H9 (cell line): ENCODE measurements at regions not wholly inside any gene's neighbourhood (a gene's known extent, or its start where the extent isn't known, plus 50 kb on each side); places are given as distances from the start of the nearest gene placed in this dataset.

Experiments used
- DNase-seq: peaks from one replicate; pipeline ENCODE4 v3.0.0-alpha.2; 2017
- H2AFZ ChIP-seq: one replicate; pipeline ENCODE4 v1.6.1; 2013; ENCODE audit warnings: mild to moderate bottlenecking, low read length, control low read depth, moderate library complexity
- H2AK5ac ChIP-seq: 2 replicates; pipeline ENCODE4 v1.6.1; 2013; ENCODE audit warnings: low read length, control low read depth, mixed read lengths; ENCODE audit not compliant: insufficient read length
- H2BK120ac ChIP-seq: one replicate; pipeline ENCODE4 v1.6.1; 2013; ENCODE audit warnings: low read depth, mild to moderate bottlenecking, low read length, control low read depth, inconsistent platforms; ENCODE audit not compliant: poor library complexity, severe bottlenecking
- H2BK12ac ChIP-seq: 2 replicates; pipeline ENCODE4 v1.6.1; 2013; ENCODE audit warnings: low read length, control low read depth, mixed read lengths, low read depth; ENCODE audit not compliant: insufficient read length
- H2BK15ac ChIP-seq: 2 replicates; pipeline ENCODE4 v1.6.1; 2013; ENCODE audit warnings: low read depth, low read length, control low read depth
- H2BK20ac ChIP-seq: one replicate; pipeline ENCODE4 v1.6.1; 2013; ENCODE audit warnings: low read depth, mild to moderate bottlenecking, low read length, control low read depth, inconsistent platforms; ENCODE audit not compliant: poor library complexity, severe bottlenecking
- H2BK5ac ChIP-seq: 2 replicates; pipeline ENCODE4 v1.6.1; 2013; ENCODE audit warnings: low read length, control low read depth, mixed read lengths; ENCODE audit not compliant: insufficient read length
- H3K14ac ChIP-seq: 2 replicates; pipeline ENCODE4 v1.6.1; 2013; ENCODE audit warnings: low read length, control low read depth; ENCODE audit not compliant: insufficient read depth
- H3K18ac ChIP-seq: 2 replicates; pipeline ENCODE4 v1.6.1; 2013; ENCODE audit warnings: low read depth, mild to moderate bottlenecking, mixed read lengths, low read length, control low read depth; ENCODE audit not compliant: insufficient read length
- H3K23ac ChIP-seq: 2 replicates; pipeline ENCODE4 v1.6.1; 2013; ENCODE audit warnings: low read length, control low read depth, mixed read lengths, low read depth; ENCODE audit not compliant: insufficient read length
- H3K23me2 ChIP-seq: 2 replicates; pipeline ENCODE4 v1.6.1; 2013; ENCODE audit warnings: low read depth, mild to moderate bottlenecking, mixed read lengths, low read length, control low read depth; ENCODE audit not compliant: insufficient read length, poor library complexity, severe bottlenecking
- H3K27ac ChIP-seq: 2 replicates; pipeline ENCODE4 v1.5.1; 2013; ENCODE audit warnings: low read length, control low read depth, mixed read lengths, low read depth; ENCODE audit not compliant: insufficient read length
- H3K27me3 ChIP-seq: 2 replicates; pipeline ENCODE4 v1.6.1; 2013; ENCODE audit warnings: low read length, control low read depth, inconsistent platforms; ENCODE audit not compliant: insufficient read depth
- H3K4ac ChIP-seq: 2 replicates; pipeline ENCODE4 v1.6.1; 2013; ENCODE audit warnings: low read depth, mild to moderate bottlenecking, control low read depth, inconsistent platforms, low read length, moderate library complexity
- H3K4me1 ChIP-seq: 2 replicates; pipeline ENCODE4 v1.6.1; 2013; ENCODE audit warnings: low read length, control low read depth, inconsistent platforms; ENCODE audit not compliant: insufficient read depth
- H3K4me2 ChIP-seq: 2 replicates; pipeline ENCODE4 v1.6.1; 2013; ENCODE audit warnings: low read length, control low read depth, mixed read lengths; ENCODE audit not compliant: insufficient read length, insufficient read depth
- H3K56ac ChIP-seq: 2 replicates; pipeline ENCODE4 v1.6.1; 2013; ENCODE audit warnings: low read depth, mild to moderate bottlenecking, mixed read lengths, low read length, control low read depth; ENCODE audit not compliant: insufficient read length
- H3K79me1 ChIP-seq: 2 replicates; pipeline ENCODE4 v1.6.1; 2013; ENCODE audit warnings: low read depth, mild to moderate bottlenecking, moderate library complexity, low read length, control low read depth, inconsistent platforms; ENCODE audit not compliant: insufficient read depth, poor library complexity, severe bottlenecking
- H3K79me2 ChIP-seq: 2 replicates; pipeline ENCODE4 v1.6.1; 2013; ENCODE audit warnings: low read length, control low read depth, inconsistent platforms; ENCODE audit not compliant: insufficient read depth
- H3K9ac ChIP-seq: 2 replicates; pipeline ENCODE4 v1.6.1; 2013; ENCODE audit warnings: low read length, control low read depth, mixed read lengths; ENCODE audit not compliant: insufficient read length; ENCODE audit errors: extremely low read depth
- H3K9me3 ChIP-seq: one replicate; pipeline ENCODE4 v1.6.1; 2013; ENCODE audit warnings: low read depth, low read length, inconsistent platforms; ENCODE audit not compliant: control insufficient read depth
- H3T11ph ChIP-seq: one replicate; pipeline ENCODE4 v1.6.1; 2013; ENCODE audit warnings: mild to moderate bottlenecking, low read length, control low read depth, inconsistent platforms
- H4K20me1 ChIP-seq: one replicate; pipeline ENCODE4 v1.6.1; 2013; ENCODE audit not compliant: control insufficient read depth, insufficient read length, insufficient read depth
- H4K5ac ChIP-seq: 2 replicates; pipeline ENCODE4 v1.6.1; 2013; ENCODE audit warnings: low read depth, mild to moderate bottlenecking, mixed read lengths, low read length, control low read depth; ENCODE audit not compliant: insufficient read length
- H4K8ac ChIP-seq: replicated peaks from 2 replicates; pipeline ENCODE4 v1.6.1; 2013; ENCODE audit warnings: low read length, control low read depth, mixed read lengths, low read depth; ENCODE audit not compliant: insufficient read length
- H4K91ac ChIP-seq: 2 replicates; pipeline ENCODE4 v1.6.1; 2013; ENCODE audit warnings: low read depth, mild to moderate bottlenecking, moderate library complexity, mixed read lengths, low read length, control low read depth; ENCODE audit not compliant: insufficient read length
- H3K27ac Mint-ChIP-seq, 3 experiments: 2 replicates in 2 of 3; 3 replicates in 1 of 3; pipeline ENCODE4 v1.8.0; 2020 to 2021; ENCODE audit warnings: mixed read lengths in 3 of 3, mild to moderate bottlenecking in 1 of 3, moderate library complexity in 1 of 3
- H3K27me3 Mint-ChIP-seq: 2 replicates; pipeline ENCODE4 v1.8.0; 2021; ENCODE audit warnings: low read depth, mild to moderate bottlenecking, moderate library complexity, mixed read lengths
- H3K36me3 Mint-ChIP-seq, 3 experiments: 2 replicates in 2 of 3; 3 replicates in 1 of 3; pipeline ENCODE4 v1.8.0; 2020 to 2021; ENCODE audit warnings: low read depth in 3 of 3, mixed read lengths in 3 of 3; ENCODE audit not compliant: insufficient read depth in 1 of 3
- H3K4me1 Mint-ChIP-seq, 2 experiments: 2 replicates each; pipeline ENCODE4 v1.8.0; 2020; ENCODE audit warnings: mixed read lengths in 2 of 2
- H3K4me3 Mint-ChIP-seq, 2 experiments: 2 replicates in 1 of 2; 3 replicates in 1 of 2; pipeline ENCODE4 v1.8.0; 2020 to 2021; ENCODE audit warnings: mild to moderate bottlenecking in 2 of 2, mixed read lengths in 2 of 2, moderate library complexity in 1 of 2
- H3K9me3 Mint-ChIP-seq, 2 experiments: 2 replicates in 1 of 2; 3 replicates in 1 of 2; pipeline ENCODE4 v1.8.0; 2020; ENCODE audit warnings: mild to moderate bottlenecking in 2 of 2, mixed read lengths in 2 of 2, moderate library complexity in 1 of 2
- WGBS: extraction: QIAGEN DNeasy Blood & Tissue Kit; methylation state at CpG from one replicate; pipeline ENCODE4 v1.1.7; 2013; ENCODE audit warnings: missing lambda C conversion rate, low lambda C conversion rate, mixed read lengths; ENCODE audit not compliant: insufficient read length; ENCODE audit errors: extremely low coverage; 5-methylcytosine and 5-hydroxymethylcytosine counted together
- TF ChIP-seq, protein P1 (sequence below): fragments of 200-600 bp; sonication (generic); conservative IDR thresholded peaks from 3 replicates; pipeline ENCODE4 v1.8.0; 2021; ENCODE audit warnings: antibody characterized with exemption, mild to moderate bottlenecking

DNA sequence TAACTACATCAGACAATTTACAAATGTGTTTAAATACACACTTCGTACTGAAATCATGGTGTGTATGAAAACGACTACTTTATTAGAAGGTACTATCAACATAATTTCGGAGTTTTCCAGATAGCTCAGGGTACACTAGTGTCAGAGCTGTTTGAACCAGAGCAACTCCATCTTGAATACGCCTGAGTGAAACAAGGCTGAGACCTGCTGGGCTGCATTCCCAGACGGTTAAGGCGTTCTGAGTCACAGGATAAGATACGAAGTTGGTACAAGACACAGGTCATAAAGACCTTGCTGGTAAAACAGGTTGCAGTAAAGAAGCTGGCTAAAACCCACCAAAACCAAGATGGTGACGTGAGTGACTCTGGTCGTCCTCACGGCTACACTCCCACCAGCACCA, 167.6 kb downstream of the THBS2 start:
- Histone ChIP-seq H3K27ac (no peak overlapping the region), H3K9ac (no peak overlapping the region), H4K20me1 (no peaks in the 10 kb centered on the region), H3K4me2 (no peak overlapping the region), H3K23ac (no peak overlapping the region), H3T11ph (no peak overlapping the region), H3K18ac (no peak overlapping the region), H3K27me3 (no peaks in the 10 kb centered on the region), H2BK12ac (no peak overlapping the region), H4K5ac (no peak overlapping the region), H2AFZ (no peak overlapping the region), H2BK120ac (no peak overlapping the region), H3K23me2 (no peaks in the 10 kb centered on the region), H4K91ac (no peak overlapping the region), H3K79me2 (no peaks in the 10 kb centered on the region), H2BK20ac (no peak overlapping the region), H2AK5ac (no peak overlapping the region), H3K56ac (no peak overlapping the region), H3K9me3 (peaks cover 8% of the 10 kb centered on the region), H4K8ac (no peak overlapping the region), H2BK5ac (no peak overlapping the region), H2BK15ac (no peak overlapping the region), H3K14ac (no peak overlapping the region), H3K4ac (no peak overlapping the region), H3K79me1 (no peaks in the 10 kb centered on the region), H3K4me1 (no peaks in the 10 kb centered on the region)
- no peak for DNase-seq
- H3K36me3 Mint-ChIP-seq = peaks cover 14 to 21% (median 18%) of the 10 kb centered on the region in 3 experiments
- peaks cover 8 to 12% of the 10 kb centered on the region in 2 experiments for H3K4me1 Mint-ChIP-seq
- H3K27ac Mint-ChIP-seq = no peak overlapping the region
- no CpG with 5 or more reads among the region's 10 CpGs for WGBS
- H3K27me3 Mint-ChIP-seq = no peaks in the 10 kb centered on the region
- TF ChIP-seq, protein P1, sequence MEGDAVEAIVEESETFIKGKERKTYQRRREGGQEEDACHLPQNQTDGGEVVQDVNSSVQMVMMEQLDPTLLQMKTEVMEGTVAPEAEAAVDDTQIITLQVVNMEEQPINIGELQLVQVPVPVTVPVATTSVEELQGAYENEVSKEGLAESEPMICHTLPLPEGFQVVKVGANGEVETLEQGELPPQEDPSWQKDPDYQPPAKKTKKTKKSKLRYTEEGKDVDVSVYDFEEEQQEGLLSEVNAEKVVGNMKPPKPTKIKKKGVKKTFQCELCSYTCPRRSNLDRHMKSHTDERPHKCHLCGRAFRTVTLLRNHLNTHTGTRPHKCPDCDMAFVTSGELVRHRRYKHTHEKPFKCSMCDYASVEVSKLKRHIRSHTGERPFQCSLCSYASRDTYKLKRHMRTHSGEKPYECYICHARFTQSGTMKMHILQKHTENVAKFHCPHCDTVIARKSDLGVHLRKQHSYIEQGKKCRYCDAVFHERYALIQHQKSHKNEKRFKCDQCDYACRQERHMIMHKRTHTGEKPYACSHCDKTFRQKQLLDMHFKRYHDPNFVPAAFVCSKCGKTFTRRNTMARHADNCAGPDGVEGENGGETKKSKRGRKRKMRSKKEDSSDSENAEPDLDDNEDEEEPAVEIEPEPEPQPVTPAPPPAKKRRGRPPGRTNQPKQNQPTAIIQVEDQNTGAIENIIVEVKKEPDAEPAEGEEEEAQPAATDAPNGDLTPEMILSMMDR = no peak
- H3K9me3 Mint-ChIP-seq = peaks cover 24 to 26% of the 10 kb centered on the region in 2 experiments
- no peak overlapping the region for H3K4me3 Mint-ChIP-seq
